HG03442 (cell line): ENCODE measurements at regions not wholly inside any gene's neighbourhood (a gene's known extent, or its start where the extent isn't known, plus 50 kb on each side); places are given as distances from the start of the nearest gene placed in this dataset.

Experiments used
- ATAC-seq: cut with Tn5 transposase; IDR thresholded peaks from one replicate; pipeline ENCODE4 v1.9.1; 2021; ENCODE audit warnings: mild to moderate bottlenecking, moderate library complexity; ENCODE audit not compliant: unreplicated experiment

GRCh38 chr20:48069596-48069995 lies 284.3 kb upstream of the SULF2 start:
- ATAC-seq, result no peak

- no peak for ATAC-seq
These were observed 281.6 kb upstream of the SULF2 start for GRCh38 chr20:48066851-48067250.

- no peak for ATAC-seq
These were observed 281.0 kb upstream of the SULF2 start for GRCh38 chr20:48066246-48066645.

- ATAC-seq, result no peak
These were observed 280.6 kb upstream of the SULF2 start for GRCh38 chr20:48065833-48066232.

GRCh38 chr20:48064929-48065328 lies 279.6 kb upstream of the SULF2 start:
- ATAC-seq, result no peak

GRCh38 chr20:48060841-48061720 lies 275.8 kb upstream of the SULF2 start:
- ATAC-seq, result no peak

GRCh38 chr20:48058611-48059559 lies 273.6 kb upstream of the SULF2 start:
- no peak for ATAC-seq

- ATAC-seq, result no peak
These were observed 272.5 kb upstream of the SULF2 start for GRCh38 chr20:48057739-48058138.

- no peak for ATAC-seq
These were observed 272.0 kb upstream of the SULF2 start for GRCh38 chr20:48057251-48057650.

GRCh38 chr20:48056218-48056617 lies 270.9 kb upstream of the SULF2 start:
- ATAC-seq, result no peak

GRCh38 chr20:48054051-48054450 lies 268.8 kb upstream of the SULF2 start:
- ATAC-seq, result no peak

- no peak for ATAC-seq
These were observed 267.2 kb upstream of the SULF2 start for GRCh38 chr20:48052475-48052835.

GRCh38 chr20:48051794-48052474 lies 266.7 kb upstream of the SULF2 start:
- ATAC-seq, result no peak

- no peak for ATAC-seq
These were observed 264.4 kb upstream of the SULF2 start for GRCh38 chr20:48049641-48050040.

GRCh38 chr20:48049171-48049570 lies 263.9 kb upstream of the SULF2 start:
- no peak for ATAC-seq

- no peak for ATAC-seq
These were observed 262.2 kb upstream of the SULF2 start for GRCh38 chr20:48047447-48047846.

- ATAC-seq, result no peak
These were observed 257.3 kb upstream of the SULF2 start for GRCh38 chr20:48042628-48043027.

- ATAC-seq, result no peak
These were observed 255.9 kb upstream of the SULF2 start for GRCh38 chr20:48041078-48041780.

- ATAC-seq, result no peak
These were observed 255.2 kb upstream of the SULF2 start for GRCh38 chr20:48040491-48040890.

- ATAC-seq, result no peak
These were observed 254.8 kb upstream of the SULF2 start for GRCh38 chr20:48040051-48040450.

GRCh38 chr20:48039514-48039913 lies 254.2 kb upstream of the SULF2 start:
- ATAC-seq, result no peak
